ENCODE measurements at regions not wholly inside any gene's neighbourhood (a gene's known extent, or its start where the extent isn't known, plus 50 kb on each side); places are given as distances from the start of the nearest gene placed in this dataset.

- TF ChIP-seq JUND (IDR thresholded peaks at IDR 0.05) = no peak
- TF ChIP-seq SIN3A (IDR thresholded peaks at IDR 0.05; ENCODE audit: borderline replicate concordance, low read depth, low read length) = no peak
- no peak for TF ChIP-seq MEF2A (IDR thresholded peaks at IDR 0.05; ENCODE audit: borderline replicate concordance, low read depth)
- no peak for TF ChIP-seq EZH2phosphoT487 (IDR thresholded peaks at IDR 0.05; ENCODE audit: borderline replicate concordance, low read depth)
- TF ChIP-seq YY1 (IDR thresholded peaks at IDR 0.05; ENCODE audit: low read depth) = no peak
- no peak for TF ChIP-seq TAF1 (IDR thresholded peaks at IDR 0.05; ENCODE audit: borderline replicate concordance, low read depth, low read length)
- no peak for TF ChIP-seq NRF1 (IDR thresholded peaks at IDR 0.05; ENCODE audit: low read depth, low read length)
- TF ChIP-seq TCF12 (IDR thresholded peaks at IDR 0.05) = no peak
- TF ChIP-seq CTCF (IDR thresholded peaks at IDR 0.05) = no peak
- TF ChIP-seq FOSL2 (IDR thresholded peaks at IDR 0.05; ENCODE audit: borderline replicate concordance, low read depth) = no peak
- TF ChIP-seq, protein P1, sequence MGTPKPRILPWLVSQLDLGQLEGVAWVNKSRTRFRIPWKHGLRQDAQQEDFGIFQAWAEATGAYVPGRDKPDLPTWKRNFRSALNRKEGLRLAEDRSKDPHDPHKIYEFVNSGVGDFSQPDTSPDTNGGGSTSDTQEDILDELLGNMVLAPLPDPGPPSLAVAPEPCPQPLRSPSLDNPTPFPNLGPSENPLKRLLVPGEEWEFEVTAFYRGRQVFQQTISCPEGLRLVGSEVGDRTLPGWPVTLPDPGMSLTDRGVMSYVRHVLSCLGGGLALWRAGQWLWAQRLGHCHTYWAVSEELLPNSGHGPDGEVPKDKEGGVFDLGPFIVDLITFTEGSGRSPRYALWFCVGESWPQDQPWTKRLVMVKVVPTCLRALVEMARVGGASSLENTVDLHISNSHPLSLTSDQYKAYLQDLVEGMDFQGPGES (IDR thresholded peaks at IDR 0.05; ENCODE audit: low read depth, low read length) = no peak
- no peak for TF ChIP-seq FOXJ3 (CRISPR knock-in tag; IDR thresholded peaks at IDR 0.05)
- TF ChIP-seq RAD21 (IDR thresholded peaks at IDR 0.05; ENCODE audit: low read length) = no peak
- TF ChIP-seq, protein P2, sequence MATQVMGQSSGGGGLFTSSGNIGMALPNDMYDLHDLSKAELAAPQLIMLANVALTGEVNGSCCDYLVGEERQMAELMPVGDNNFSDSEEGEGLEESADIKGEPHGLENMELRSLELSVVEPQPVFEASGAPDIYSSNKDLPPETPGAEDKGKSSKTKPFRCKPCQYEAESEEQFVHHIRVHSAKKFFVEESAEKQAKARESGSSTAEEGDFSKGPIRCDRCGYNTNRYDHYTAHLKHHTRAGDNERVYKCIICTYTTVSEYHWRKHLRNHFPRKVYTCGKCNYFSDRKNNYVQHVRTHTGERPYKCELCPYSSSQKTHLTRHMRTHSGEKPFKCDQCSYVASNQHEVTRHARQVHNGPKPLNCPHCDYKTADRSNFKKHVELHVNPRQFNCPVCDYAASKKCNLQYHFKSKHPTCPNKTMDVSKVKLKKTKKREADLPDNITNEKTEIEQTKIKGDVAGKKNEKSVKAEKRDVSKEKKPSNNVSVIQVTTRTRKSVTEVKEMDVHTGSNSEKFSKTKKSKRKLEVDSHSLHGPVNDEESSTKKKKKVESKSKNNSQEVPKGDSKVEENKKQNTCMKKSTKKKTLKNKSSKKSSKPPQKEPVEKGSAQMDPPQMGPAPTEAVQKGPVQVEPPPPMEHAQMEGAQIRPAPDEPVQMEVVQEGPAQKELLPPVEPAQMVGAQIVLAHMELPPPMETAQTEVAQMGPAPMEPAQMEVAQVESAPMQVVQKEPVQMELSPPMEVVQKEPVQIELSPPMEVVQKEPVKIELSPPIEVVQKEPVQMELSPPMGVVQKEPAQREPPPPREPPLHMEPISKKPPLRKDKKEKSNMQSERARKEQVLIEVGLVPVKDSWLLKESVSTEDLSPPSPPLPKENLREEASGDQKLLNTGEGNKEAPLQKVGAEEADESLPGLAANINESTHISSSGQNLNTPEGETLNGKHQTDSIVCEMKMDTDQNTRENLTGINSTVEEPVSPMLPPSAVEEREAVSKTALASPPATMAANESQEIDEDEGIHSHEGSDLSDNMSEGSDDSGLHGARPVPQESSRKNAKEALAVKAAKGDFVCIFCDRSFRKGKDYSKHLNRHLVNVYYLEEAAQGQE (IDR thresholded peaks at IDR 0.05; ENCODE audit: low read depth, low read length) = no peak
- no peak for TF ChIP-seq CHD2 (IDR thresholded peaks at IDR 0.05; ENCODE audit: low read length, partially characterized antibody)
- TF ChIP-seq RXRA (IDR thresholded peaks at IDR 0.05; ENCODE audit: borderline replicate concordance, low read depth) = no peak
- TF ChIP-seq RCOR1 (IDR thresholded peaks at IDR 0.05; ENCODE audit: low read length) = no peak
- TF ChIP-seq TEAD4 (IDR thresholded peaks at IDR 0.05; ENCODE audit: borderline replicate concordance, insufficient read depth) = no peak
- TF ChIP-seq RFX5 (IDR thresholded peaks at IDR 0.05; ENCODE audit: low read length) = no peak
- Histone ChIP-seq H3K79me2 (ENCODE audit: insufficient read depth) (no peaks in the 10 kb centered on the region), H3K9me3 (no peaks in the 10 kb centered on the region), H3K9ac (no peak overlapping the region), H3K4me1 (ENCODE audit: control insufficient read depth in 1 of 2, insufficient read depth in 2 of 2, low read depth in 1 of 2, low read length in 1 of 2) (no peaks in the 10 kb centered on the region), H3K27ac (ENCODE audit: low read depth in 2 of 2, low read length in 1 of 2) (no peak overlapping the region), H3K36me3 (replicated peaks in 1 of 2; ENCODE audit: control insufficient read depth in 1 of 2, insufficient read depth in 2 of 2, low read length in 1 of 2) (no peaks in the 10 kb centered on the region), H3K27me3 (ENCODE audit: insufficient read depth) (peaks cover 87% of the 10 kb centered on the region), H3F3A (replicated peaks; ENCODE audit: insufficient read depth) (no peaks in the 10 kb centered on the region), H4K20me1 (ENCODE audit: insufficient read depth) (no peaks in the 10 kb centered on the region), H3K9me2 (no peaks in the 10 kb centered on the region), H2AFZ (ENCODE audit: low read depth) (no peak overlapping the region), H3K4me2 (no peak overlapping the region), H3K4me3 (ENCODE audit: low read depth in 2 of 2, low read length in 1 of 2) (no peak overlapping the region)
- no peak for DNase-seq
- ChIA-PET POLR2A (no interaction called here), CTCF (no interaction called here)
- 14% methylated on average over 13 of the region's 13 CpGs for WGBS (ENCODE audit: low lambda C conversion rate)
These were observed 81.4 kb upstream of the DUSP22 start for GRCh38 chr6:210778-211374.

All from SK-N-SH (cell line).